Tibial artery (tissue), 4 donors: ENCODE measurements at regions not wholly inside any gene's neighbourhood (a gene's known extent, or its start where the extent isn't known, plus 50 kb on each side); places are given as distances from the start of the nearest gene placed in this dataset.

Source experiments
- DNase-seq, 2 donors: peaks; one replicate each; pipeline ENCODE4 v3.0.0-alpha.2; 2019
- H3K27ac ChIP-seq, 2 donors: fragments of 200-600 bp; sonication (generic) in 1 of 2; 1 replicate in 1 of 2; 2 replicates in 1 of 2; pipeline ENCODE4 v1.5.1; 2018 to 2019; ENCODE audit warnings: mild to moderate bottlenecking in 1 of 2
- H3K27me3 ChIP-seq, 2 donors: fragments of 200-600 bp; sonication (generic) in 1 of 2; one replicate each; pipeline versions ENCODE4 v1.5.1 to v1.6.0; 2016 to 2019
- H3K36me3 ChIP-seq, 3 donors: fragments of 200-600 bp; sonication (generic) in 2 of 3; one replicate each; pipeline ENCODE4 v1.5.1; 2016 to 2019; ENCODE audit warnings: mild to moderate bottlenecking in 2 of 3
- H3K4me1 ChIP-seq, 4 donors: fragments of 200-600 bp; sonication (generic) in 2 of 4; 1 replicate in 3 of 4; 2 replicates in 1 of 4; pipeline ENCODE4 v1.5.1; 2016 to 2019
- H3K4me3 ChIP-seq, 2 donors: fragments of 200-600 bp; sonication (generic) in 1 of 2; 1 replicate in 1 of 2; 2 replicates in 1 of 2; pipeline ENCODE4 v1.5.1; 2018 to 2019; ENCODE audit warnings: mild to moderate bottlenecking in 2 of 2
- H3K9me3 ChIP-seq, 3 donors: fragments of 200-600 bp; sonication (generic) in 1 of 3; one replicate each; pipeline ENCODE4 v1.5.1; 2016 to 2019
- CTCF ChIP-seq, 2 experiments: fragments of 200-600 bp in 1 of 2; fragments of 450-650 bp in 1 of 2; IDR thresholded peaks; one replicate each; pipeline ENCODE4 v1.5.1; 2017 to 2019; ENCODE audit warnings: antibody characterized with exemption in 2 of 2, mild to moderate bottlenecking in 1 of 2, moderate library complexity in 1 of 2
- intact Hi-C: fragments of 100-400 bp; cut with DNase I; formaldehyde crosslinking; loops from one replicate; pipeline ENCODE4 v1.15.0; 2023; ENCODE audit warnings: low total_unique reads

GRCh38 chr10:21396889-21397288 is 128.6 kb downstream of the SKIDA1 start:
- H3K4me3 ChIP-seq, result no peak overlapping the region
- no peak for DNase-seq
- intact Hi-C loops, result no loop called here
- TF ChIP-seq CTCF (IDR thresholded peaks at IDR 0.05), result no peak
- peaks cover 0 to 13% (median 6%) of the 10 kb centered on the region in 4 donors for H3K4me1 ChIP-seq
- H3K27me3 ChIP-seq, result no peaks in the 10 kb centered on the region
- H3K9me3 ChIP-seq, result peaks cover 0 to 6% (median 0%) of the 10 kb centered on the region in 3 donors
- H3K36me3 ChIP-seq, result no peaks in the 10 kb centered on the region
- no peak overlapping the region for H3K27ac ChIP-seq

GRCh38 chr10:21393931-21394330 is 131.6 kb downstream of the SKIDA1 start:
- Histone ChIP-seq H3K27ac (no peak overlapping the region), H3K36me3 (no peaks in the 10 kb centered on the region), H3K4me3 (no peak overlapping the region), H3K4me1 (peaks cover 0 to 7% (median 2%) of the 10 kb centered on the region in 4 donors), H3K27me3 (no peaks in the 10 kb centered on the region), H3K9me3 (peaks cover 0 to 6% (median 0%) of the 10 kb centered on the region in 3 donors)
- no peak for DNase-seq
- TF ChIP-seq CTCF (IDR thresholded peaks at IDR 0.05), result no peak
- intact Hi-C loops, result no loop called here

- Histone ChIP-seq H3K36me3 (no peaks in the 10 kb centered on the region), H3K4me1 (no peaks in the 10 kb centered on the region), H3K9me3 (no peaks in the 10 kb centered on the region), H3K27ac (no peak overlapping the region), H3K27me3 (no peaks in the 10 kb centered on the region), H3K4me3 (no peak overlapping the region)
- no peak for TF ChIP-seq CTCF (IDR thresholded peaks at IDR 0.05)
- intact Hi-C loops, result no loop called here
- no peak for DNase-seq
These were observed 136.9 kb downstream of the SKIDA1 start for GRCh38 chr10:21388589-21388988.

- no peak for DNase-seq
- H3K27ac ChIP-seq, result no peak overlapping the region
- no peaks in the 10 kb centered on the region for H3K9me3 ChIP-seq
- H3K4me1 ChIP-seq, result no peaks in the 10 kb centered on the region
- no peak for TF ChIP-seq CTCF (IDR thresholded peaks at IDR 0.05)
- intact Hi-C loops, result no loop called here
- H3K27me3 ChIP-seq, result no peaks in the 10 kb centered on the region
- H3K4me3 ChIP-seq, result no peak overlapping the region
- H3K36me3 ChIP-seq, result no peaks in the 10 kb centered on the region
These were observed 137.6 kb downstream of the SKIDA1 start for GRCh38 chr10:21387868-21388267.

- H3K27me3 ChIP-seq, result no peaks in the 10 kb centered on the region
- TF ChIP-seq CTCF (IDR thresholded peaks at IDR 0.05), result no peak
- no peak overlapping the region for H3K4me3 ChIP-seq
- no peaks in the 10 kb centered on the region for H3K36me3 ChIP-seq
- DNase-seq, result no peak
- H3K27ac ChIP-seq, result no peak overlapping the region
- H3K9me3 ChIP-seq, result no peaks in the 10 kb centered on the region
- intact Hi-C loops, result no loop called here
- H3K4me1 ChIP-seq, result no peaks in the 10 kb centered on the region
These were observed 139.4 kb downstream of the SKIDA1 start for GRCh38 chr10:21385996-21386585.

GRCh38 chr10:21385536-21385935 is 139.9 kb downstream of the SKIDA1 start:
- intact Hi-C loops, result no loop called here
- no peak for DNase-seq

More at GRCh38 chr10:21385536-21385935, 139.9 kb downstream of the SKIDA1 start:
- Histone ChIP-seq H3K4me1 (no peaks in the 10 kb centered on the region), H3K27me3 (no peaks in the 10 kb centered on the region), H3K36me3 (no peaks in the 10 kb centered on the region), H3K9me3 (no peaks in the 10 kb centered on the region), H3K4me3 (no peak overlapping the region), H3K27ac (no peak overlapping the region)
- no peak for TF ChIP-seq CTCF (IDR thresholded peaks at IDR 0.05)
